ENCODE measurements at regions not wholly inside any gene's neighbourhood (a gene's known extent, or its start where the extent isn't known, plus 50 kb on each side); places are given as distances from the start of the nearest gene placed in this dataset.

- no peaks in the 10 kb centered on the region for H3K9me3 ChIP-seq
- no peaks in the 10 kb centered on the region for H3K27me3 ChIP-seq
- H3K4me3 ChIP-seq, result no peak overlapping the region
- DNase-seq (ENCODE audit: extremely low spot score in 2 of 2), result no peak
- TF ChIP-seq CTCF (IDR thresholded peaks at IDR 0.05) (no peak), POLR2AphosphoS5 (IDR thresholded peaks at IDR 0.05; ENCODE audit: insufficient read depth in 1 of 2, low read depth in 1 of 2) (no peak), POLR2A (IDR thresholded peaks at IDR 0.05) (no peak)
- intact Hi-C loops (cut with DNase I), result no loop called here
- H3K36me3 ChIP-seq, result no peaks in the 10 kb centered on the region
- H3K4me1 ChIP-seq, result no peaks in the 10 kb centered on the region
- H3K27ac ChIP-seq, result no peak overlapping the region
Observed at GRCh38 chr3:44061961-44062360, 179.7 kb upstream of the TOPAZ1 start.

- DNase-seq (ENCODE audit: extremely low spot score in 2 of 2), result peak in 1 of 2 donors; percentile 34
- Histone ChIP-seq H3K4me3 (no peak overlapping the region), H3K27ac (no peak overlapping the region), H3K27me3 (no peaks in the 10 kb centered on the region), H3K36me3 (no peaks in the 10 kb centered on the region), H3K9me3 (no peaks in the 10 kb centered on the region), H3K4me1 (no peaks in the 10 kb centered on the region)
- TF ChIP-seq POLR2A (IDR thresholded peaks at IDR 0.05), result no peak
- no peak for TF ChIP-seq POLR2AphosphoS5 (IDR thresholded peaks at IDR 0.05; ENCODE audit: insufficient read depth in 1 of 2, low read depth in 1 of 2)
- TF ChIP-seq CTCF (IDR thresholded peaks at IDR 0.05), result no peak
- intact Hi-C loops (cut with DNase I), result no loop called here
Observed at GRCh38 chr3:44065311-44066094, 176.2 kb upstream of the TOPAZ1 start.

GRCh38 chr3:44066806-44067205 is 174.9 kb upstream of the TOPAZ1 start:
- intact Hi-C loops (cut with DNase I), result no loop called here
- no peak overlapping the region for H3K27ac ChIP-seq
- no peaks in the 10 kb centered on the region for H3K36me3 ChIP-seq
- no peaks in the 10 kb centered on the region for H3K9me3 ChIP-seq
- no peaks in the 10 kb centered on the region for H3K27me3 ChIP-seq
- peak in 1 of 2 donors; percentile 40 for DNase-seq (ENCODE audit: extremely low spot score in 2 of 2)
- no peaks in the 10 kb centered on the region for H3K4me1 ChIP-seq
- no peak for TF ChIP-seq POLR2AphosphoS5 (IDR thresholded peaks at IDR 0.05; ENCODE audit: insufficient read depth in 1 of 2, low read depth in 1 of 2)
- TF ChIP-seq CTCF (IDR thresholded peaks at IDR 0.05), result no peak
- TF ChIP-seq POLR2A (IDR thresholded peaks at IDR 0.05), result no peak
- H3K4me3 ChIP-seq, result no peak overlapping the region

- Histone ChIP-seq H3K27me3 (no peaks in the 10 kb centered on the region), H3K4me3 (no peak overlapping the region), H3K9me3 (no peaks in the 10 kb centered on the region), H3K4me1 (no peaks in the 10 kb centered on the region), H3K36me3 (no peaks in the 10 kb centered on the region), H3K27ac (no peak overlapping the region)
- TF ChIP-seq CTCF (IDR thresholded peaks at IDR 0.05), result no peak
- no peak for TF ChIP-seq POLR2AphosphoS5 (IDR thresholded peaks at IDR 0.05; ENCODE audit: insufficient read depth in 1 of 2, low read depth in 1 of 2)
- no peak for TF ChIP-seq POLR2A (IDR thresholded peaks at IDR 0.05)
- peak in 1 of 2 donors; percentile 72 for DNase-seq (ENCODE audit: extremely low spot score in 2 of 2)
- intact Hi-C loops (cut with DNase I), result no loop called here
Observed at GRCh38 chr3:44067431-44067830, 174.3 kb upstream of the TOPAZ1 start.

GRCh38 chr3:44068753-44069152 is 172.9 kb upstream of the TOPAZ1 start:
- no peaks in the 10 kb centered on the region for H3K9me3 ChIP-seq
- intact Hi-C loops (cut with DNase I), result no loop called here
- no peak for TF ChIP-seq POLR2AphosphoS5 (IDR thresholded peaks at IDR 0.05; ENCODE audit: insufficient read depth in 1 of 2, low read depth in 1 of 2)
- no peak overlapping the region for H3K27ac ChIP-seq
- no peaks in the 10 kb centered on the region for H3K36me3 ChIP-seq
- H3K27me3 ChIP-seq, result no peaks in the 10 kb centered on the region
- no peak for DNase-seq (ENCODE audit: extremely low spot score in 2 of 2)
- no peaks in the 10 kb centered on the region for H3K4me1 ChIP-seq
- H3K4me3 ChIP-seq, result no peak overlapping the region

Measured in vagina (tissue), 2 donors.